HepG2 (cell line): ENCODE measurements at regions not wholly inside any gene's neighbourhood (a gene's known extent, or its start where the extent isn't known, plus 50 kb on each side); places are given as distances from the start of the nearest gene placed in this dataset.

Source experiments
- ATAC-seq: fragments of 200-7000 bp; cut with Tn5 transposase; 3 replicates; pipeline ENCODE4 v1.9.1; 2020; ENCODE audit warnings: mild to moderate bottlenecking, moderate library complexity
- BruUV-seq: library from RNA; stranded (reverse); fragments of 400-500 nt; replicated peaks from 2 replicates; lab custom pipeline; 2021; lab: Mats Ljungman, UMichigan
- CTCF ChIA-PET: fragments of 300-600 bp; formaldehyde crosslinking; extraction: SDS; loops from one replicate; lab custom pipeline; 2021; ENCODE audit warnings: low total read pairs, inconsistent platforms, low intra/inter-chr PET ratio; lab: Yijun Ruan, JAX
- POLR2A ChIA-PET: fragments of 350-600 bp; sonication (Branson Sonifier 250); formaldehyde crosslinking; loops from one replicate; lab custom pipeline; 2020; ENCODE audit warnings: antibody characterized with exemption, inconsistent platforms; lab: Yijun Ruan, JAX
- DNase-seq: peaks from one replicate; pipeline ENCODE4 v3.0.0-alpha.2; 2015; ENCODE audit warnings: low spot score
- FAIRE-seq: peaks from 3 replicates; lab custom pipeline; 2011; peaks lifted over from hg19 to GRCh38; lab: Jason Lieb, UNC
- H2AFZ ChIP-seq: one replicate; pipeline ENCODE4 v1.6.1; 2011; ENCODE audit warnings: low read length, inconsistent platforms
- H3K27ac ChIP-seq: fragments of 300-600 bp; 3 replicates; pipeline ENCODE4 v1.8.0; 2011; ENCODE audit warnings: mixed run types, mild to moderate bottlenecking, mixed read lengths, low read length, inconsistent platforms; ENCODE audit not compliant: insufficient read depth; ENCODE audit errors: extremely low read length
- H3K27me3 ChIP-seq, 2 experiments: fragments of 200-600 bp in 1 of 2; 2 replicates in 1 of 2; 3 replicates in 1 of 2; pipeline versions ENCODE4 v1.6.0 to v1.8.0; 2011; ENCODE audit warnings: low read length in 2 of 2, mild to moderate bottlenecking in 2 of 2, moderate library complexity in 2 of 2, inconsistent platforms in 1 of 2; ENCODE audit not compliant: insufficient read depth in 2 of 2, control insufficient read depth in 1 of 2
- H3K36me3 ChIP-seq, 2 experiments: fragments of 200-600 bp in 1 of 2; replicated peaks in 1 of 2; 2 replicates in 1 of 2; 3 replicates in 1 of 2; pipeline versions ENCODE4 v1.5.1 to v1.8.0; 2011; ENCODE audit warnings: low read length in 2 of 2, inconsistent platforms in 1 of 2; ENCODE audit not compliant: insufficient read depth in 2 of 2, control insufficient read depth in 1 of 2
- H3K4me1 ChIP-seq: 2 replicates; pipeline ENCODE4 v1.5.1; 2012; ENCODE audit warnings: low read length, inconsistent platforms; ENCODE audit not compliant: insufficient read depth
- H3K4me2 ChIP-seq: 2 replicates; pipeline ENCODE4 v1.6.0; 2011; ENCODE audit warnings: low read depth, low read length, inconsistent platforms
- H3K4me3 ChIP-seq, 3 experiments: fragments of 200-600 bp in 1 of 3; sonication (generic), shearing (Covaris generic) in 1 of 3; replicated peaks in 1 of 3; 2 replicates each; pipeline ENCODE4 v1.5.1; 2011 to 2016; ENCODE audit warnings: low read length in 3 of 3, inconsistent platforms in 2 of 3, low read depth in 2 of 3, mild to moderate bottlenecking in 2 of 3, control low read depth in 1 of 3, mixed read lengths in 1 of 3; ENCODE audit not compliant: insufficient read depth in 1 of 3
- H3K79me2 ChIP-seq: one replicate; pipeline ENCODE4 v1.6.1; 2011; ENCODE audit warnings: low read length, inconsistent platforms; ENCODE audit not compliant: insufficient read depth
- H3K9ac ChIP-seq: 2 replicates; pipeline ENCODE4 v1.6.0; 2011; ENCODE audit warnings: mild to moderate bottlenecking, low read depth, low read length, inconsistent platforms; ENCODE audit not compliant: insufficient read depth
- H3K9me3 ChIP-seq: 2 replicates; pipeline ENCODE4 v1.5.1; 2012; ENCODE audit warnings: mild to moderate bottlenecking, low read length
- H4K20me1 ChIP-seq: 2 replicates; pipeline ENCODE4 v1.6.0; 2011; ENCODE audit warnings: inconsistent platforms, mild to moderate bottlenecking, low read length, moderate library complexity; ENCODE audit not compliant: insufficient read depth
- MAX ChIP-seq: IDR thresholded peaks from 2 replicates; pipeline ENCODE4 v1.6.1; 2012; ENCODE audit warnings: inconsistent platforms
- PCBP2 ChIP-seq: fragments of 200-400 bp; formaldehyde crosslinking; optimal IDR thresholded peaks from 2 replicates; pipeline ENCODE3; 2018; ENCODE audit warnings: low read length, low read depth; ENCODE audit not compliant: poor library complexity, severe bottlenecking
- PLRG1 ChIP-seq: fragments of 450-650 bp; conservative IDR thresholded peaks from 2 replicates; pipeline ENCODE4 v1.6.1; 2016
- SOX13 ChIP-seq, 3 experiments: fragments of 450-650 bp in 1 of 3; sonication (generic) in 1 of 3; formaldehyde crosslinking in 1 of 3; IDR thresholded peaks in 2 of 3; conservative IDR thresholded peaks in 1 of 3; 2 replicates each; pipeline versions ENCODE4 v1.5.0 to v1.6.1; 2016 to 2020; ENCODE audit warnings: antibody characterized with exemption in 1 of 3, mild to moderate bottlenecking in 1 of 3, missing compliant biosample characterization in 1 of 3, missing genetic modification reagents in 1 of 3, moderate library complexity in 1 of 3
- THAP11 ChIP-seq: IDR thresholded peaks from 2 replicates; pipeline ENCODE4 v1.6.1; 2016; ENCODE audit warnings: missing biosample characterization, missing genetic modification reagents
- ZNF10 ChIP-seq: sonication (generic); formaldehyde crosslinking; IDR thresholded peaks from 2 replicates; pipeline ENCODE4 v1.4.0; 2020; ENCODE audit warnings: mild to moderate bottlenecking, low read depth, missing genetic modification reagents, borderline replicate concordance
- ZNF776 ChIP-seq: sonication (generic); formaldehyde crosslinking; IDR thresholded peaks from 2 replicates; pipeline ENCODE4 v1.4.0; 2020; ENCODE audit warnings: mild to moderate bottlenecking, missing genetic modification reagents
- WGBS: methylation state at CpG from one replicate; pipeline ENCODE4 v1.1.6; 2017; ENCODE audit warnings: low lambda C conversion rate; 5-methylcytosine and 5-hydroxymethylcytosine counted together
- in situ Hi-C: cut with HindIII; loops from 2 replicates; pipeline ENCODE4 v1.10.0; 2017; ENCODE audit warnings: low pct_unique_long_range_greater_than_20kb; ENCODE audit not compliant: extremely low pct_ligation_motif_present
- intact Hi-C: fragments of 100-400 bp; cut with micrococcal nuclease; formaldehyde crosslinking; loops from one replicate; pipeline ENCODE4 v1.10.0; 2022; ENCODE audit not compliant: unreplicated experiment
- TF ChIP-seq, protein P1 (sequence below): sonication (generic); formaldehyde crosslinking; IDR thresholded peaks from 2 replicates; pipeline ENCODE4 v1.4.0; 2020; ENCODE audit warnings: missing genetic modification reagents, mild to moderate bottlenecking, borderline replicate concordance
- TF ChIP-seq, protein P2 (sequence below): sonication (generic); formaldehyde crosslinking; IDR thresholded peaks from 2 replicates; pipeline ENCODE4 v1.4.0; 2020; ENCODE audit warnings: low read depth, mild to moderate bottlenecking, missing genetic modification reagents
- TF ChIP-seq, protein P3 (sequence below): sonication (generic); formaldehyde crosslinking; IDR thresholded peaks from 2 replicates; pipeline ENCODE4 v1.5.1; 2020; ENCODE audit warnings: mild to moderate bottlenecking, missing genetic modification reagents, borderline replicate concordance

GRCh38 chr6:108744244-108744972 lies 103.8 kb upstream of the ARMC2 start:
- peak; percentile 37 for FAIRE-seq
- H3K4me2 ChIP-seq, result peak overlapping the region; percentile 53
- ATAC-seq, result peak; percentile 17; the same call in 1 of the 3 replicates
- peak overlapping the region; percentile 39 for H3K27ac ChIP-seq
- ChIA-PET POLR2A (interaction anchor here (1.2 kb wide), 1 partner anchor 9 kb away, joined by 4 read pairs; no protein-coding TSS in a partner anchor), CTCF (no interaction called here)
- H3K4me3 ChIP-seq, result no peak overlapping the region; a peak in 1 of 6 replicates
- WGBS, result 18% methylated on average over 8 of the region's 8 CpGs
- no peak overlapping the region for H3K9ac ChIP-seq
- peaks cover 71% of the 10 kb centered on the region for H3K4me1 ChIP-seq
- H3K36me3 ChIP-seq, result no peaks in the 10 kb centered on the region
- no peak overlapping the region for H2AFZ ChIP-seq
- in situ Hi-C loops, result no loop called here
- H4K20me1 ChIP-seq, result no peaks in the 10 kb centered on the region
- intact Hi-C loops, result no loop called here
- peak; percentile 23 for DNase-seq
- H3K9me3 ChIP-seq, result no peaks in the 10 kb centered on the region
- BruUV-seq, result no TSS peak
- H3K27me3 ChIP-seq, result no peaks in the 10 kb centered on the region
- H3K79me2 ChIP-seq, result no peaks in the 10 kb centered on the region
- TF ChIP-seq PLRG1 (no peak), MAX (no peak), THAP11 (CRISPR knock-in tag) (no peak), ZNF10 (CRISPR knock-in tag) (no peak), ZNF776 (no peak), SOX13 (IDR thresholded peaks at IDR 0.05) (no peak), SOX13 (CRISPR knock-in tag; conservative IDR thresholded peaks at IDR 0.05 in 1 of 2, IDR thresholded peaks at IDR 0.05 in 1 of 2) (peak in 1 of 2 experiments; percentile 30; a peak in 1 of 4 replicates), PCBP2 (no peak)
- TF ChIP-seq, protein P1, sequence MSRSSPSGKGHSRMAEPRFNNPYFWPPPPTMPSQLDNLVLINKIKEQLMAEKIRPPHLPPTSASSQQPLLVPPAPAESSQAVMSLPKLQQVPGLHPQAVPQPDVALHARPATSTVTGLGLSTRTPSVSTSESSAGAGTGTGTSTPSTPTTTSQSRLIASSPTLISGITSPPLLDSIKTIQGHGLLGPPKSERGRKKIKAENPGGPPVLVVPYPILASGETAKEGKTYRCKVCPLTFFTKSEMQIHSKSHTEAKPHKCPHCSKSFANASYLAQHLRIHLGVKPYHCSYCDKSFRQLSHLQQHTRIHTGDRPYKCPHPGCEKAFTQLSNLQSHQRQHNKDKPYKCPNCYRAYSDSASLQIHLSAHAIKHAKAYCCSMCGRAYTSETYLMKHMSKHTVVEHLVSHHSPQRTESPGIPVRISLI (CRISPR knock-in tag), result peak; percentile 19; the same call in 1 of the 2 replicates
- TF ChIP-seq, protein P2, sequence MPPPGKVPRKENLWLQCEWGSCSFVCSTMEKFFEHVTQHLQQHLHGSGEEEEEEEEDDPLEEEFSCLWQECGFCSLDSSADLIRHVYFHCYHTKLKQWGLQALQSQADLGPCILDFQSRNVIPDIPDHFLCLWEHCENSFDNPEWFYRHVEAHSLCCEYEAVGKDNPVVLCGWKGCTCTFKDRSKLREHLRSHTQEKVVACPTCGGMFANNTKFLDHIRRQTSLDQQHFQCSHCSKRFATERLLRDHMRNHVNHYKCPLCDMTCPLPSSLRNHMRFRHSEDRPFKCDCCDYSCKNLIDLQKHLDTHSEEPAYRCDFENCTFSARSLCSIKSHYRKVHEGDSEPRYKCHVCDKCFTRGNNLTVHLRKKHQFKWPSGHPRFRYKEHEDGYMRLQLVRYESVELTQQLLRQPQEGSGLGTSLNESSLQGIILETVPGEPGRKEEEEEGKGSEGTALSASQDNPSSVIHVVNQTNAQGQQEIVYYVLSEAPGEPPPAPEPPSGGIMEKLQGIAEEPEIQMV, result no peak
- TF ChIP-seq, protein P3, sequence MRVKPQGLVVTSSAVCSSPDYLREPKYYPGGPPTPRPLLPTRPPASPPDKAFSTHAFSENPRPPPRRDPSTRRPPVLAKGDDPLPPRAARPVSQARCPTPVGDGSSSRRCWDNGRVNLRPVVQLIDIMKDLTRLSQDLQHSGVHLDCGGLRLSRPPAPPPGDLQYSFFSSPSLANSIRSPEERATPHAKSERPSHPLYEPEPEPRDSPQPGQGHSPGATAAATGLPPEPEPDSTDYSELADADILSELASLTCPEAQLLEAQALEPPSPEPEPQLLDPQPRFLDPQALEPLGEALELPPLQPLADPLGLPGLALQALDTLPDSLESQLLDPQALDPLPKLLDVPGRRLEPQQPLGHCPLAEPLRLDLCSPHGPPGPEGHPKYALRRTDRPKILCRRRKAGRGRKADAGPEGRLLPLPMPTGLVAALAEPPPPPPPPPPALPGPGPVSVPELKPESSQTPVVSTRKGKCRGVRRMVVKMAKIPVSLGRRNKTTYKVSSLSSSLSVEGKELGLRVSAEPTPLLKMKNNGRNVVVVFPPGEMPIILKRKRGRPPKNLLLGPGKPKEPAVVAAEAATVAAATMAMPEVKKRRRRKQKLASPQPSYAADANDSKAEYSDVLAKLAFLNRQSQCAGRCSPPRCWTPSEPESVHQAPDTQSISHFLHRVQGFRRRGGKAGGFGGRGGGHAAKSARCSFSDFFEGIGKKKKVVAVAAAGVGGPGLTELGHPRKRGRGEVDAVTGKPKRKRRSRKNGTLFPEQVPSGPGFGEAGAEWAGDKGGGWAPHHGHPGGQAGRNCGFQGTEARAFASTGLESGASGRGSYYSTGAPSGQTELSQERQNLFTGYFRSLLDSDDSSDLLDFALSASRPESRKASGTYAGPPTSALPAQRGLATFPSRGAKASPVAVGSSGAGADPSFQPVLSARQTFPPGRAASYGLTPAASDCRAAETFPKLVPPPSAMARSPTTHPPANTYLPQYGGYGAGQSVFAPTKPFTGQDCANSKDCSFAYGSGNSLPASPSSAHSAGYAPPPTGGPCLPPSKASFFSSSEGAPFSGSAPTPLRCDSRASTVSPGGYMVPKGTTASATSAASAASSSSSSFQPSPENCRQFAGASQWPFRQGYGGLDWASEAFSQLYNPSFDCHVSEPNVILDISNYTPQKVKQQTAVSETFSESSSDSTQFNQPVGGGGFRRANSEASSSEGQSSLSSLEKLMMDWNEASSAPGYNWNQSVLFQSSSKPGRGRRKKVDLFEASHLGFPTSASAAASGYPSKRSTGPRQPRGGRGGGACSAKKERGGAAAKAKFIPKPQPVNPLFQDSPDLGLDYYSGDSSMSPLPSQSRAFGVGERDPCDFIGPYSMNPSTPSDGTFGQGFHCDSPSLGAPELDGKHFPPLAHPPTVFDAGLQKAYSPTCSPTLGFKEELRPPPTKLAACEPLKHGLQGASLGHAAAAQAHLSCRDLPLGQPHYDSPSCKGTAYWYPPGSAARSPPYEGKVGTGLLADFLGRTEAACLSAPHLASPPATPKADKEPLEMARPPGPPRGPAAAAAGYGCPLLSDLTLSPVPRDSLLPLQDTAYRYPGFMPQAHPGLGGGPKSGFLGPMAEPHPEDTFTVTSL (CRISPR knock-in tag), result peak; percentile 20; the same call in 1 of the 2 replicates
